Activated CD4-positive, alpha-beta T cell treated with anti-CD3 and anti-CD28 coated beads, Interleukin-10, Interleukin-2, amounts not matched to agents 100 ng/mL and 50 ng/mL, durations not matched to agents 16 hours and 8 hours (primary cell): ENCODE measurements at regions not wholly inside any gene's neighbourhood (a gene's known extent, or its start where the extent isn't known, plus 50 kb on each side); places are given as distances from the start of the nearest gene placed in this dataset.

Experiments used
- DNase-seq: peaks from one replicate; pipeline ENCODE4 v3.0.0-alpha.2; 2020

DNA sequence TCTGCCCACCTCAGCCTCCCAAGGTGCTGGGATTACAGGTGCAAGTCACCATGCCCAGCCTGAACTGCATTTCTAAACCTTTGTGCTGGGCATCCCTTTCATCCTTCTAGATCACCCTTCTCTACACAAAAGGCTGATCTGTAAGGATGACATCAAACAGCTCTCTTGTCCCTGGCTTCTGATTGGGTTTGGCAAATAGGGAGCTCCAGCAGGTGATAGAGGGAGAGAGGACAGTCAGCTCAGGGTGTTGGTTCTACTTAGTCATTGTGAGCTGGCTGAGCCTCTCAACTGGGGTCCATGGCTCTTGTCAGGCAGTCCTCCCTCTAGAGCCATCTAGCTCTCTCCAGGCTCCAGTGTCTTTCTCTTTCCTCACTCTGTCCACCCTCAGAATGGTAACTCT is 237.6 kb upstream of the JARID2 start:
- no peak for DNase-seq

DNA sequence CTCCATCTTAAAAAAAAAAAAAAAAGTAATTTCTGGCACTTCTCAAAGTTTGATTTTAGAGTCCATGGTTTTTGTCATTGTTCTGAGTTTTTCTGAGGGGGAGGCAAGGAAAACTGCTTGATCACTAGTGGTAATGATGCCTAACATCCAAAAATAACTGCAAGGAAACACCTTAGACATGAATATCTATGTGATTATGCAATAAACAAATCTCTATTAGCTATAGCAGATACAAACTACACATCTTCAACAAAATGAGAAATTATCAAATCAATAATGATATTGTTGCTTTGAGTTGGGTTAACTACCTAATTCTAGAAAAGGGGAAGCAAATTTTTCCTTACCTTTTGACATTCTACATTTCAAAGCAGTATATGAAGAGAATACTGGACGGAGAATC is 230.9 kb upstream of the JARID2 start:
- DNase-seq, result no peak

DNA sequence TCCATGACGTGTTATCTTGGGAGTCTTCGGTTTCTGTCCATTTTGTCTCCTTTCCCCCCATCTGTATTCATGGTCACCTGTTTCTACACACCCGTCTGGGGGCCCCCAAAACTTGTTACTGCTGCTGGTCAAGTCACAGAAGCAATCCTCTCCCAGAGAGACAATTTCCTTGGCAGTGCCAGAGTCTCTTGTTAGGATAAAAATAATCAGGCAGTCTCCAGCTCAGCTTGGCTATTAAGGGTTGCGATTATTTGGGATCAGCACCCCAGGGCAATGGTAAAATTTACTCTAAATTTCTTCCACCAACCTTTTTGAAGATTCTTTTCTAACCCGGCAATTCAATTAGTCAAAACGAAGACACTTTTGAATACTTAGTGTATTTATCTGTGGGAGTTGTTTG is 229.1 kb upstream of the JARID2 start:
- no peak for DNase-seq

DNA sequence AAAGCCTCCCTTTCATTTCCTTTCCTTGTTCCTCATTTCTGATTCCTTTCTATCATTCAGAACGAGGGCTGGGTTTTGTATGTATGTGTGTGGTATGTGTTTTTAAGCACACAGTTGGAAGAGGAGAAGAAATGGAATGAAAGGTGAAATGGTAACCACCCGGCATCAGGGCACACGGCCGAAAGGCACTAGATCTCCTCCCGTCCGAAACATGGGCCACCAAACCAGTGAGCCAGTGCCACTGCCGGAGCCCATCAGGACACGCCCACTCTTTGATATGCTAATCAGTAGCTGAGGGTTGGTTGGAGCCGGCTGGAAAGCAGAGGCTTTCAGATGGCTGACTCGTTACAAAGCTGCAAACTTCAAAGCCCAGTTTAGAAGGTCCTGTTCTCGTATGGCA is 228.6 kb upstream of the JARID2 start:
- peak; percentile 51 for DNase-seq

DNA sequence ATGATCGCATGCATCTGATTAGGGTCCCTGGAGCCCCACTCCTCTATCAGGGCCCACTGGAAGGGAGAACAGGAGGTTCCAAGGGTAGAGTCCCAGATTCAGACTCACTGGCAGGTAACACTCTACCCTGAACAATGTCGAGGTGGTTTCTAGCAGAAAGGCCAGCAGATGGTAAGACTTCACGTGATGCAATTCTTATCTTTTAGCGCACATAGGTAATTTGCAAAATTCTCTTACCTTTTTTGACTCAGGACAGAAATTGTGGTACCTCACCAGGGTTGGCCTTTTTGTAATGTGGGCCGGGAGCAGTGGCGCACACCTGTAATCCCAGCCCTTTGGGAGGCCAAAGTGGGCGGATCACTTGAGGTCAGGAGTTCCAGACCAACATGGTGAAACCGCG is 228.1 kb upstream of the JARID2 start:
- no peak for DNase-seq

DNA sequence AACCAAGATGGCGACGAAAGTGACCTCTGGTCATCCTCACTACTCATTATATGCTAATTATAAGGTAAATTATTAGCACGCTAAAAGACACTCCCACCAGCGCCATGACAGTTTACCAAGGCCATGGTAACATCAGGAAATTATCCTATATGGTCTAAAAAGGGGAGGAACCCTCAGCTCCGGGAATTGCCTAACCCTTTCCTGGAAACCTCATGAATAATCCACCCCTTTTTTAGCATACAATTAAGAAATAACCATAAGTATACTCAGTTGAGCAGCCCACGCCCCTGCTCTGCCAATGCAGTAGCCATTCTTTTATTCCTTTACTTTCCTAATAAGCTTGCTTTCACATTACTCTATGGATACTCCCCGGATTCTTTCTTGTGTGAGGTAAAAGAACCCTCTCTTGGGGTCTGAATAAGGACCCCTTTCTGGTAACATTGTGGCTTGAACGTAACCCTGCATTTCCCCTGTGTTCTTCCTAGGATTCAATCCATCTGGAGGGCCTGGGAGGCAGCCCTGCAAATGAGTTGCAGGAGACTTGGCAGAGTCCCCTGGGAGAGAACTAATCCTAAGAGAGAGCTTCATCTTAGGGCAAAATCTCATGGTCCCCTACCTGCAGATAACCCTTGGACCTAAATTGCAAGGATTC is 225.6 kb upstream of the JARID2 start:
- no peak for DNase-seq

DNA sequence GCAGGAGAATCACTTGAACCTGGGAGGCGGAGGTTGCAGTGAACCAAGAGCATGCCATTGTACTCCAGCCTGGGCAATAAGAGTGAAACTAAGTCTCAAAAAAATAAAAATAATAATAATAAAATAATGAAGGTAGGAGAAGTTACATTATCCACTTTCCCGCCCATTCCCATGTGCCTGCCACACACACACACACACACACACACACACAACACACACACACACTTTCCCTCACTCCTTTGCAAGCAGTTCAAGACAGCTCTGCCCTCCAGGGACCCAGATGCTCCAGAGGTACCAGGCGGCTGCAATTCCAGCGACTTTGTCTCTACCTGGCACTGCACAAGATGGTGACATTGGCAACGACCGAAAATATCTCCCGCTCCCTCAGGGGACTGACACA is 224.8 kb upstream of the JARID2 start:
- no peak for DNase-seq

DNA sequence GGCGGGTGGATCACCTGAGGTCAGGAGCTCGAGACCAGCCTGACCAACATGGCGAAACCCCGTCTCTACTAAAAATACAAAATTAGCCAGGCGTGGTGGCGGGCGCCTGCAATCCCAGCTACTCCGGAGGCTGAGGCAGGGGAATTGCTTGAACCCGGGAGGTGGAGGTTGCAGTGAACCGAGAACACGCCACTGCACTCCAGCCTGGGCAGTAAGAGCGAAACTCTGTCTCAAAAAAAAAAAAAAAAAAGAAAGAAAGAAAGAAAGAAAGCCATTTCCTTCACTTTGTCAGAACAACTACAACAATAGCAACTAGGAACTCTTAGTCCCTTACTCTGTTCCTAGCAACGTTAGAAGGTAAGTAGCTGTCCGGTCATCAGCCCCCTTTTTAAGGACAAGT is 222.9 kb upstream of the JARID2 start:
- peak; percentile 65 for DNase-seq

DNA sequence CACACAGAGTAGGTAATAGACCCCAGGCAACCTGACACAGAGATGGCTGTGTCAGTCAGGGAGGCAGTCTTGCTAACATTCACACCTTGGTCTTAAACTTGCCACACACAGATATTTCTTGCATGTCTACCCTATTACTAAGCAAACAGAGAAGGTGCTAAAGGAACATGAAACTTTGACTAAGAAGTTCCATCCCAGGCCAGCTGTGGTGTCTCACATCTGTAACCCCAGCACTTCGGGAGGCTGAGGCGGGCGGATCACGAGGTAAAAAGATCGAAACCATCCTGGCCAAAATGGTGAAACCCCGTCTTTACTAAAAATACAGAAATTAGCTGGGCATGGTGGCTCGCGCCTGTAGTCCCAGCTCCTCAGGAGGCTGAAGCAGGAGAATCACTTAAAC is 222.4 kb upstream of the JARID2 start:
- peak; percentile 96 for DNase-seq

DNA sequence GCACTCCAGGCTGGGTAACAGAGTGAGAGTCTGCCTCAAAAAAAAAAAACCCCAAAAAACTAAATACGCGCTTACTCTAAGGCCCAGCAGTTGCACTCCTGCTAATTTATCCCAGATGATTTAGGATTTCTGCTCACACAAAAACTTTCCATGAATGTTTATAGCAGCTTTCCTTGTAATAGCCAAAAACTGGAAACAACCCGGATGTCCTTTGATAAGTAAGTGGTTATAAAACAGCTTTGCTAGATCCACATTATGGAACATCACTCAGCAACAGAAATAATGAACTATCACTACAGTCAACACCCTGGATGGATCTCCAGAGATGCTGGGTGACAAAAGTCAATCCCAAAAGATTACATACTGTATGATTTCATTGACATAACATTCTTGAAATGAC is 220.4 kb upstream of the JARID2 start:
- no peak for DNase-seq

DNA sequence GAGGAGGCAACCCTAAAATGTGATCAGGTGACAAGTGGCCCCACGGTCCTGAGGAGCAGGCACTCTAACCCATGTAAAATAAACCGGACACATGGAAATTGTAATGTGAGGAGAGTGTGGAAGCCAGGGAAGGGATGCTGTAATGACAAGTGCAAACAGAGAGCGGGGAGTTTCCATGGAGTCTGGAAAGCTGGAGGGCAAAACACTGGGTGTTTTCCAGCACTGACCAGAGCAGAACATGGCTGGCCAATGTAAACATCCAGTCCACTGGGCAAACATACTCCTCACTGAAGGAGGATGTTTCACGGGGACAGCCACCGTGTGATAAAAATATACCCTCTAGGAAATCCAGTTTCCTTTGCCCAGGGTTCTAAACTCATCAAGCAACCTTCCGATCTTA is 219.0 kb upstream of the JARID2 start:
- no peak for DNase-seq

DNA sequence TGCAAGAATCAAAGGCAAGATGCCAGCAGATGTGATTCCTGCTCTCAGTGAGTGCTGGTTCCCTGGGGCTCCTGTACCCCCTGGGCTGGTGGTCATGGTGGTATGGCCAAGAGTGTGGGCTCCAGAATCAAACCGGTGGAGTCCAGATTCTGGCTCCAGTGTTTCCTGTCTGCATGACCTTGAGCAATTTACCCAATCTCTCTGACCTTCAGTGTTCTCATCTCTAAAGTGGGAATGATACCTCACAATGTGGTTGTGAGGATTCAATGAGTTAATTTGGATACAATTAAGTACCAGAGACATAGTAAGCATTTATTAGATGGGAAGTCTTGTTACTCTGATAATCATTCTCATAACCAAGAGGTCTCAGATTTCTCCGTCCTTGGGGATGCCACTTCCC is 218.4 kb upstream of the JARID2 start:
- DNase-seq, result no peak

DNA sequence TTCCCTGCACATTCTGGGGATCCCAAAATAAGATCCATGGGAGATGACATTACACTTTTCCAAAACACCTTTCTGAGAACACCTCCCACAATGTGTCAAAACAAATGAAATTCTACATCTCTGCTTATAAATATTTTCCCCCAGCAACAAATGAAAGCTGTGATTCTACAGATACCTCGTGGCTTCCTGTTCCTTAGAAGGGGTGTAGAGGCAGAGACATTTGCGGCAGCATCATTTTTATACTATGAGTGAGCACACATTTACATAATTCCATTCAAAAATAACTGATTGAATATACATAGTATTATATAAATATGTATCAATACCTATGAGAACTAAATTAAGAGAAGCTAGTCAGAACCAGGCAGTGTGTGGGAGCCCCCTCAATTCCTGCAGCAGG is 213.9 kb upstream of the JARID2 start:
- no peak for DNase-seq

DNA sequence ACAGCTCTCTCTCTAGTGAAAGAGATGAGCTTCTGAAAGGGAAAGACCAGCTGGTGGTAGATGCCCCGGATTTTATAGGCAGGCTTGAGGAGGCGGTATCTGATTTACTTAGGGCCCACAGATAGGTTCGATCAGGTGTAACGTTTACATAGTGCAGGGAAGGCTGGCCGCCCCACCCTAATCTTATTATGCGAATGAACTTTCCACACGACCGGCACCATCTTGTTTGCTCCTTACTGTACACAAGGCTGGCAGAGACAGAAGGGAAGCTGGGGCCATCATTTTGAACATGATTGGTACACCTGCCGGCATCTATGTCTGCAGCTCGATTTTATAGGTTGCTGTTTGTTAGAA is 212.0 kb upstream of the JARID2 start:
- no peak for DNase-seq

DNA sequence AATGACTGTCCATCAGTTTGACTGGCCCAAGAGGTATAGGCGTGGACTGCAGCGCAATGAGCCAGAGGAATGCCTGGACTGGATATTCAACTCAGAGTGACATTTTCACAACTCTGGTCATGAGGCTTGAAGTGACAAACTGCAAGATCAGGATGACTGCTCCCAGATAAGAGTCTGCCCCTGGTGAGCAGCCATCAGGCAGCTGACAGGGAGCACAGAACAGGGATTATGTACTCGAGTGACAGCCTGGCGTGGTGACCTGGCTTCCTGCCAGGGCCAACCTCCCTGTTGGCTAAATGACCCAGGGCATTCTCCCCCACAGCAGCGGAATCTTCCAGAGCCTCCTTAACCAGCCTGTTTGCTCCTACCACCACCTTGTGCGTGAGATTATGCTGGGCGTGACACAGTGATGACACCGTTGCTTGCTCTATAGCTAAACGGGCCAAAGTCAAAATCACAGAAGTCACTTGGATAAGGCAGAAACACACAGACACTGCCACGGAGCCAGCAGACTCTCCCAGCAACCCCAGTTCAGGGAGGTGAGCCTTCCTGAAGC is 209.1 kb upstream of the JARID2 start:
- DNase-seq, result no peak

DNA sequence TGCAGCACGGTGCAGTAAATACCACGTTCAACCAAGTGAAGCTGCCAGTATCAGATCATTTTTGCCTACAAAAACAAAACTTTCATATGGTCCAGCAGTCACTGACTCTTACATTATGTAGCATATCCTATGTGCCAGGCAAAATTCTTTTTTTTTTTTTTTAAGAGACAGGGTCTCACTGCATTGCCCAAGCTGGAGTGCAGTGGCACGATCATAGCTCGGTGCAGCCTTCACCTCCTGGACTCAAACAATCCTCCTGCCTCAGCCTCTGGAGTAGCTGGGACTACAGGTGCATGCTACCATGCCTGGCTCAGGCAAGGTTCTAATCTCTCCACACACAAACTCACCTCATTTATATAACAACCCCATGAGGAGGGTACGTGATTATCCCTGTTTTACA is 208.6 kb upstream of the JARID2 start:
- no peak for DNase-seq

DNA sequence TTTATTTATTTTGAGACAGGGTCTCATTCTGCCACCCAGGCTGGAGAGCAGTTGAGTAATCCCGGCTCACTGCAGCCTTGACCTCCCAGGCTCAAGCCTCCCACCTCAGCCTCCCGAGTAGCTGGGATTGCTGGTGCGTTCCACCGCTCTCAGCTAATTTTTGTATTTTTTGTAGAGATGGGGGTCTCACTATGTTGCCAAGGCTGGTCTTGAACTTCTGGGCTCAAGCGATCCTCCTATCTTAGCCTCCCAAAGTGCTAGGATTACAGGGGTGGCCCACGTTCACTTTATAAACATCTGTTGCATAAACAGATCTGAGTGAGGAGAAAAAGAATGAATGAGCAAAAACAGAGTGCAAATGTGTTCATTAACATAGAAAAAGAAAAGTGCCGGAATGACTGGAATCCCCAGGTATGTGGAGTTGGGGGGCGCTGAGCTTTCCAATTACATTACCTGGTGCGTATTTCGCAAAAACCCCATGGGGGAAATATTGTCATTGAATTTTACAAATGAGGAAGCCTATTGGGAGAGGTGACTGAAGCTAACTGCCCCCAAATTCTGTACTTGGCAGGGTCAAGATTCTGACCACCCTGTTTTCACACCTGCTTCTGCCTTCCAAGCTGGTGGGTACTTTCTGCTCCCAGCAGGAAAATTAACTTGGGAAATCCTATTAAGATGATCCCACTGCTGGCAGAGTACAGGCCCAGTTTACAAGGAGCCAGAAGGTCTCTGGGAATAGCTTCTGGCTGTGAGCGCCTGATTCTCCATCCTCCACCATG is 207.7 kb upstream of the JARID2 start:
- no peak for DNase-seq

DNA sequence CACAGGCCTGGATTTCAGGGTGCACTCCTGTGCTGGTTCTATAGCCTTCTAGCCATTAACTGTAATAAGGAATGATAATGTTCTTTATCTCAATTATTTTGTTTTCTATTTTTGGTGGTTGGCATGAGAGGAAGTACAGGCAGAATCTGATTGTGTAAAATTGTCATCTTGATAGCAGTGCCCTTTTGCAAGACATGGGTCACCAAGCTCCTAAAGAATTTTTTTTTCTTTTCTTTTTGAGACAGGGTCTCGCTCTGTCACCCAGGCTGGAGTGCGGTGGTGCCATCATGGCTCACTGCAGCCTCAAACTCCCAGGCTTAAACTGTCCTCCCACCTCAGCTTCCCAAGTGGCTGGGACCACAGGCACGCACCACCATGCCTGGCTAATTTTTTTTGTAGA is 206.7 kb upstream of the JARID2 start:
- DNase-seq, result no peak

DNA sequence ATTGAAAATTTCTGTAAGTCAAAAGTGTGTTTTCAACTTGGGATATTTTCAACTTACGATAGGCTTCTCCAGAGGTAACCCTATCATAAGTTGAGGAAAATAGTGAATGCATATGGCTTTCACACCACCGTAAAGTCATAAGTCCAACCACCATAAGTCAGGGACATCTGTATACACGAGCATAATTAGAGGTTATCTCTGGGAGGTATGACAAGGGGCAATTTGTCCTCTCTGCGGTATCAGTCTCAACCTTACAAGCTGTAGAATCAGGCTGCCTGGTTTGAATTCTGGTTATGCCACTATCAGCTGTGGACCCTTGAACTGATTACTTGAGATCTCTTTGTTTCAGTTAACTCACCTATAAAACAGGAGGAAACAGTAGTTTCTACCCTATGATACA is 202.9 kb upstream of the JARID2 start:
- DNase-seq, result no peak

DNA sequence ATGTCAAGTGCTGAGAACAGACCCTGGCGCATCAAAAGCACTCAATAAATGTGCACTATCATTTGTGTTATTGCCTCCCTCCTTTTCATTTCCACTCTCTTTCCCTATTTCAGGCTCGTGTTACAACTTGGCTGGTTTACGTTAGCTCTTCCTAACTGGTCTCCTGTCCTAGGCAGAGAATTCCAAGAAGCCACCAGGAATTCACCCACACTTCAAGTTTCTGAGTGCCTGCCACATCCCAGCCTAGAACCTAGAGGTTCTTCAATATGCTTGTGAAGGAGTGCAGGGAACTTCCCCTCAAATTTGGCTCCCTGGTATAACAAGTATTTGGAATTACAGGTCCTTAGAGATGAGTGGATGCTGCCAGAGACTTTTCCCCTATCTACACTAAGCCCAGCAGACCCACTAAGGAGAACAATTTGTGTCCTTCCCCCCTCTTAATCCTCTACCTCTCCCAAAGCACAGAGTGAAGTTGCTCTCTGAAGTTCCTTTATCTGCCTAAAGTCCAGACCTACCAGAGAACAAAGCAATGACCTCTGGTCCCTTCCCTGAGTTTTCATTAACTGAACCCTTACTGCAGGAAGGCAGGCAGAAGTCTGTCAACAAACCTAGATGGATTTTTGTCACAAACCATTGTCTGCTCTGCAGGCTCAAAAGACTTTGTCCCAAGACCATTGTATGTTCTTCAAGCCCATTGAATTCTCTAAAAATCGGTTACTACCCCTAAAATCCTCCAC is 201.6 kb upstream of the JARID2 start:
- no peak for DNase-seq

DNA sequence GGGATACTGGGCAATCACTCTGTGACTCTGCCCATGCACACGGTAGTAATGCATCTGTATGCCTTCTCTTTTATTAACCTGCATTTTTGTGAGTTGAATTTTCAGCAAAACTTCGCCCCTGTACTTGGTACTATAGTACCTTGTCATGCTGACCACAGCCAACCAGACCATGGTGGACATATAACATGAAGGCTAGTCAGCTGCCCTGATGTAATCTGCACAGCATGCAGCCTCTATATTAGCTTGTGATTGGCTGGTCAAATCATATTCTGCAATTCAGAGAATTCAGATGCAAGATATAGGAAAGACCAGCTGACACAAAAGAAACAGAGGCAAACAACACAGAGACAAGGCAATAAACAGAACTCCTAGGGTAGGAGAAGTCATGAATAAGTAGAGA is 200.9 kb upstream of the JARID2 start:
- no peak for DNase-seq

DNA sequence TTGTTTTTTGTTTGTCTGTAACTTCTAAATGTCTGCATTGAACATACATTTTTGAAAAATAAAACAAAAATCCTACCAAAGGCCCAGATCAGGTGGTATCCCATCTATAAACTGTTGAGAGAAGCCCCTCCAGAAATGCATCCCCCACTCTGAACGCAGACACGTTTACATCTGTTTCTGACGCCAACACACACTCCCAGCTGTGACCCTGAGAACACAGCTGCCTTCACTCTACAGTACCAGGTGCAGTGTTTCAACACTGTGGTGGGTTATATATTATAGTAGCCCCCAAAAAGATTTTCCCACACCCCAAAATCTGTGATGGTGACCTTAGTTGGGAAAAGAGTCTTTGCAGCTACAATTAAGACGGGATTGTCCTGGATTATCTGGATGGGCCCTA is 199.1 kb upstream of the JARID2 start:
- DNase-seq, result no peak

DNA sequence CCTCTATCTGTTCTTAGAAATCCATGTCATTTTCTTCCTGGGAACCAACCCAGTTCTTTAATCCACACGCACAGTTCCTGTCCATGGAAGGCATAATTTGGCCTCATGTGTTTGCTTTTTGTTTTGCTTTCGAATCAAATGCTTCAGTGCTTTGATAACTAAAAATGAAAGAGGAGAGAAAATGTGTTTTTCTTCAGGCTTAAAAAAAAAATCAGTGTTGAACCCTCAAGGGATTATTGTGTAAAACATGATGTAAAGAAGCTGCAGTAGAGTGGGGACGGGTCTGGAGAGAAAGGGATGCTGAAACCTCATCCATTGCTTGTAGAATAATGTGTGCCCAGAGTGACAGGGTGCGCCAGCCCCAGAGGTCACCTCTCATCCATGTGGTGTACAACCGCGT is 197.5 kb upstream of the JARID2 start:
- DNase-seq, result no peak
